Gastrocnemius medialis (tissue), 4 donors: ENCODE measurements at regions not wholly inside any gene's neighbourhood (a gene's known extent, or its start where the extent isn't known, plus 50 kb on each side); places are given as distances from the start of the nearest gene placed in this dataset.

Source experiments
- POLR2A ChIP-seq, 2 donors: fragments of 450-650 bp; IDR thresholded peaks; one replicate each; pipeline ENCODE4 v1.6.1; 2017; ENCODE audit warnings: antibody characterized with exemption in 2 of 2, mild to moderate bottlenecking in 2 of 2, moderate library complexity in 2 of 2
- TF ChIP-seq, protein P1 (sequence below), 5 experiments: fragments of 450-650 bp in 3 of 5; fragments of 200-600 bp in 2 of 5; sonication (generic) in 2 of 5; IDR thresholded peaks in 4 of 5; conservative IDR thresholded peaks in 1 of 5; 1 replicate in 4 of 5; 2 replicates in 1 of 5; pipeline ENCODE4 v1.5.1; 2016 to 2019; ENCODE audit warnings: antibody characterized with exemption in 5 of 5, mild to moderate bottlenecking in 3 of 5, moderate library complexity in 3 of 5

DNA sequence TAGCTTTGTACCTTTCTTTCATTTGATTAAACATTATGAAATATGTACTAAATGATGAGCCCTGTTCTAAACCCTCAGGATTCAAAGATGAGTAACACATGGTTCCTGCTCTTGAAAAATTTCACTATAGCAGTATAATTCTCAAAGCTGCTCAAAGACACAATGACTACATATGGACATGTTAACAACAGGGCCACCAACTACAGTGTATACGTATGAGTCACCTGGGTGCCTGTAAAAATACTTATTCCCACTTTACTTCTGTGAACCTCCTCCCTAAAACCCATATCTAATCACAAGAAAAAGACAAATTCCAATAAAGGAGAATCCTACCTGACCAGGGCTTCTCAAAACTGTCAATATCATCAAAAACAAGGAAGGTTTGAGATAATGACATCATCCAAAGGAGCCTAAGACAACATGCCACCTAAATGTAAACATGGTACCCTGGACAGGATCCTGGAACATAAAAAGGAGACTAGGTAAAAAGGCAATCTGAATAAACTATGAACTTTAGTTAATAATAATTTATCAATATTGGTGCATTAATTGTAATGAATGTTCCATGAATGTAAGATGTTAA lies 84.7 kb downstream of the FAM161A start:
- TF ChIP-seq, protein P1, sequence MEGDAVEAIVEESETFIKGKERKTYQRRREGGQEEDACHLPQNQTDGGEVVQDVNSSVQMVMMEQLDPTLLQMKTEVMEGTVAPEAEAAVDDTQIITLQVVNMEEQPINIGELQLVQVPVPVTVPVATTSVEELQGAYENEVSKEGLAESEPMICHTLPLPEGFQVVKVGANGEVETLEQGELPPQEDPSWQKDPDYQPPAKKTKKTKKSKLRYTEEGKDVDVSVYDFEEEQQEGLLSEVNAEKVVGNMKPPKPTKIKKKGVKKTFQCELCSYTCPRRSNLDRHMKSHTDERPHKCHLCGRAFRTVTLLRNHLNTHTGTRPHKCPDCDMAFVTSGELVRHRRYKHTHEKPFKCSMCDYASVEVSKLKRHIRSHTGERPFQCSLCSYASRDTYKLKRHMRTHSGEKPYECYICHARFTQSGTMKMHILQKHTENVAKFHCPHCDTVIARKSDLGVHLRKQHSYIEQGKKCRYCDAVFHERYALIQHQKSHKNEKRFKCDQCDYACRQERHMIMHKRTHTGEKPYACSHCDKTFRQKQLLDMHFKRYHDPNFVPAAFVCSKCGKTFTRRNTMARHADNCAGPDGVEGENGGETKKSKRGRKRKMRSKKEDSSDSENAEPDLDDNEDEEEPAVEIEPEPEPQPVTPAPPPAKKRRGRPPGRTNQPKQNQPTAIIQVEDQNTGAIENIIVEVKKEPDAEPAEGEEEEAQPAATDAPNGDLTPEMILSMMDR (IDR thresholded peaks at IDR 0.05 in 4 of 5, conservative IDR thresholded peaks at IDR 0.05 in 1 of 5) = no peak
- TF ChIP-seq POLR2A (IDR thresholded peaks at IDR 0.05) = no peak
